H9 (cell line): ENCODE measurements at regions not wholly inside any gene's neighbourhood (a gene's known extent, or its start where the extent isn't known, plus 50 kb on each side); places are given as distances from the start of the nearest gene placed in this dataset.

ENCODE experiments used
- DNase-seq: peaks from one replicate; pipeline ENCODE4 v3.0.0-alpha.2; 2017
- H2AFZ ChIP-seq: one replicate; pipeline ENCODE4 v1.6.1; 2013; ENCODE audit warnings: mild to moderate bottlenecking, low read length, control low read depth, moderate library complexity
- H2AK5ac ChIP-seq: 2 replicates; pipeline ENCODE4 v1.6.1; 2013; ENCODE audit warnings: low read length, control low read depth, mixed read lengths; ENCODE audit not compliant: insufficient read length
- H2BK120ac ChIP-seq: one replicate; pipeline ENCODE4 v1.6.1; 2013; ENCODE audit warnings: low read depth, mild to moderate bottlenecking, low read length, control low read depth, inconsistent platforms; ENCODE audit not compliant: poor library complexity, severe bottlenecking
- H2BK12ac ChIP-seq: 2 replicates; pipeline ENCODE4 v1.6.1; 2013; ENCODE audit warnings: low read length, control low read depth, mixed read lengths, low read depth; ENCODE audit not compliant: insufficient read length
- H2BK15ac ChIP-seq: 2 replicates; pipeline ENCODE4 v1.6.1; 2013; ENCODE audit warnings: low read depth, low read length, control low read depth
- H2BK20ac ChIP-seq: one replicate; pipeline ENCODE4 v1.6.1; 2013; ENCODE audit warnings: low read depth, mild to moderate bottlenecking, low read length, control low read depth, inconsistent platforms; ENCODE audit not compliant: poor library complexity, severe bottlenecking
- H2BK5ac ChIP-seq: 2 replicates; pipeline ENCODE4 v1.6.1; 2013; ENCODE audit warnings: low read length, control low read depth, mixed read lengths; ENCODE audit not compliant: insufficient read length
- H3K14ac ChIP-seq: 2 replicates; pipeline ENCODE4 v1.6.1; 2013; ENCODE audit warnings: low read length, control low read depth; ENCODE audit not compliant: insufficient read depth
- H3K18ac ChIP-seq: 2 replicates; pipeline ENCODE4 v1.6.1; 2013; ENCODE audit warnings: low read depth, mild to moderate bottlenecking, mixed read lengths, low read length, control low read depth; ENCODE audit not compliant: insufficient read length
- H3K23ac ChIP-seq: 2 replicates; pipeline ENCODE4 v1.6.1; 2013; ENCODE audit warnings: low read length, control low read depth, mixed read lengths, low read depth; ENCODE audit not compliant: insufficient read length
- H3K23me2 ChIP-seq: 2 replicates; pipeline ENCODE4 v1.6.1; 2013; ENCODE audit warnings: low read depth, mild to moderate bottlenecking, mixed read lengths, low read length, control low read depth; ENCODE audit not compliant: insufficient read length, poor library complexity, severe bottlenecking
- H3K27ac ChIP-seq: 2 replicates; pipeline ENCODE4 v1.5.1; 2013; ENCODE audit warnings: low read length, control low read depth, mixed read lengths, low read depth; ENCODE audit not compliant: insufficient read length
- H3K27me3 ChIP-seq: 2 replicates; pipeline ENCODE4 v1.6.1; 2013; ENCODE audit warnings: low read length, control low read depth, inconsistent platforms; ENCODE audit not compliant: insufficient read depth
- H3K4ac ChIP-seq: 2 replicates; pipeline ENCODE4 v1.6.1; 2013; ENCODE audit warnings: low read depth, mild to moderate bottlenecking, control low read depth, inconsistent platforms, low read length, moderate library complexity
- H3K4me1 ChIP-seq: 2 replicates; pipeline ENCODE4 v1.6.1; 2013; ENCODE audit warnings: low read length, control low read depth, inconsistent platforms; ENCODE audit not compliant: insufficient read depth
- H3K4me2 ChIP-seq: 2 replicates; pipeline ENCODE4 v1.6.1; 2013; ENCODE audit warnings: low read length, control low read depth, mixed read lengths; ENCODE audit not compliant: insufficient read length, insufficient read depth
- H3K56ac ChIP-seq: 2 replicates; pipeline ENCODE4 v1.6.1; 2013; ENCODE audit warnings: low read depth, mild to moderate bottlenecking, mixed read lengths, low read length, control low read depth; ENCODE audit not compliant: insufficient read length
- H3K79me1 ChIP-seq: 2 replicates; pipeline ENCODE4 v1.6.1; 2013; ENCODE audit warnings: low read depth, mild to moderate bottlenecking, moderate library complexity, low read length, control low read depth, inconsistent platforms; ENCODE audit not compliant: insufficient read depth, poor library complexity, severe bottlenecking
- H3K79me2 ChIP-seq: 2 replicates; pipeline ENCODE4 v1.6.1; 2013; ENCODE audit warnings: low read length, control low read depth, inconsistent platforms; ENCODE audit not compliant: insufficient read depth
- H3K9ac ChIP-seq: 2 replicates; pipeline ENCODE4 v1.6.1; 2013; ENCODE audit warnings: low read length, control low read depth, mixed read lengths; ENCODE audit not compliant: insufficient read length; ENCODE audit errors: extremely low read depth
- H3K9me3 ChIP-seq: one replicate; pipeline ENCODE4 v1.6.1; 2013; ENCODE audit warnings: low read depth, low read length, inconsistent platforms; ENCODE audit not compliant: control insufficient read depth
- H3T11ph ChIP-seq: one replicate; pipeline ENCODE4 v1.6.1; 2013; ENCODE audit warnings: mild to moderate bottlenecking, low read length, control low read depth, inconsistent platforms
- H4K20me1 ChIP-seq: one replicate; pipeline ENCODE4 v1.6.1; 2013; ENCODE audit not compliant: control insufficient read depth, insufficient read length, insufficient read depth
- H4K5ac ChIP-seq: 2 replicates; pipeline ENCODE4 v1.6.1; 2013; ENCODE audit warnings: low read depth, mild to moderate bottlenecking, mixed read lengths, low read length, control low read depth; ENCODE audit not compliant: insufficient read length
- H4K8ac ChIP-seq: replicated peaks from 2 replicates; pipeline ENCODE4 v1.6.1; 2013; ENCODE audit warnings: low read length, control low read depth, mixed read lengths, low read depth; ENCODE audit not compliant: insufficient read length
- H4K91ac ChIP-seq: 2 replicates; pipeline ENCODE4 v1.6.1; 2013; ENCODE audit warnings: low read depth, mild to moderate bottlenecking, moderate library complexity, mixed read lengths, low read length, control low read depth; ENCODE audit not compliant: insufficient read length
- H3K27ac Mint-ChIP-seq, 3 experiments: 2 replicates in 2 of 3; 3 replicates in 1 of 3; pipeline ENCODE4 v1.8.0; 2020 to 2021; ENCODE audit warnings: mixed read lengths in 3 of 3, mild to moderate bottlenecking in 1 of 3, moderate library complexity in 1 of 3
- H3K27me3 Mint-ChIP-seq: 2 replicates; pipeline ENCODE4 v1.8.0; 2021; ENCODE audit warnings: low read depth, mild to moderate bottlenecking, moderate library complexity, mixed read lengths
- H3K36me3 Mint-ChIP-seq, 3 experiments: 2 replicates in 2 of 3; 3 replicates in 1 of 3; pipeline ENCODE4 v1.8.0; 2020 to 2021; ENCODE audit warnings: low read depth in 3 of 3, mixed read lengths in 3 of 3; ENCODE audit not compliant: insufficient read depth in 1 of 3
- H3K4me1 Mint-ChIP-seq, 2 experiments: 2 replicates each; pipeline ENCODE4 v1.8.0; 2020; ENCODE audit warnings: mixed read lengths in 2 of 2
- H3K4me3 Mint-ChIP-seq, 2 experiments: 2 replicates in 1 of 2; 3 replicates in 1 of 2; pipeline ENCODE4 v1.8.0; 2020 to 2021; ENCODE audit warnings: mild to moderate bottlenecking in 2 of 2, mixed read lengths in 2 of 2, moderate library complexity in 1 of 2
- H3K9me3 Mint-ChIP-seq, 2 experiments: 2 replicates in 1 of 2; 3 replicates in 1 of 2; pipeline ENCODE4 v1.8.0; 2020; ENCODE audit warnings: mild to moderate bottlenecking in 2 of 2, mixed read lengths in 2 of 2, moderate library complexity in 1 of 2
- WGBS: extraction: QIAGEN DNeasy Blood & Tissue Kit; methylation state at CpG from one replicate; pipeline ENCODE4 v1.1.7; 2013; ENCODE audit warnings: missing lambda C conversion rate, low lambda C conversion rate, mixed read lengths; ENCODE audit not compliant: insufficient read length; ENCODE audit errors: extremely low coverage; 5-methylcytosine and 5-hydroxymethylcytosine counted together
- TF ChIP-seq, protein P1 (sequence below): fragments of 200-600 bp; sonication (generic); conservative IDR thresholded peaks from 3 replicates; pipeline ENCODE4 v1.8.0; 2021; ENCODE audit warnings: antibody characterized with exemption, mild to moderate bottlenecking

DNA sequence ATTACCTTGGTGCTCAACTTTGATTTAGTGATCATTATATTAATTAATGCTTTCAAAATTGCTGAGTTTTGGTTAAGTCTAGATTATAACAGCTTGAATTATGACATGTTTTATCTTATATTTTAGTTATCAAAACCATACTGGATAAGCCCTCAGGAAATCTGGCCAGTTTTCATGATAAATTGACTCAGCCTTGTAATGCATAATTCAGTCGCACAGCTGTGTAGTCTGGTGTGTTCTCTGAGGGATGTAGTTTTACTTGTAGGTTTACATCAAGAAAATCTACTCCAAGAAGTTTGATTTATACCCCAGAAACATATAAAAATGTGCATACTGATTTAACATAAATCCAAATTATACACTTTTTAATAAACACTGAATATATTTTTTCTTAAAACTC lies 477.5 kb downstream of the SPRY1 start:
- Histone ChIP-seq H3K23ac (no peak overlapping the region), H3K18ac (no peak overlapping the region), H3T11ph (no peak overlapping the region), H3K79me2 (no peaks in the 10 kb centered on the region), H3K4me1 (peaks cover 4% of the 10 kb centered on the region; the same call in 1 of the 2 replicates), H3K9me3 (no peaks in the 10 kb centered on the region), H3K23me2 (no peaks in the 10 kb centered on the region), H4K91ac (no peak overlapping the region), H3K9ac (no peak overlapping the region), H4K5ac (no peak overlapping the region), H3K56ac (no peak overlapping the region), H3K79me1 (no peaks in the 10 kb centered on the region), H2AFZ (no peak overlapping the region), H2BK20ac (no peak overlapping the region), H2BK5ac (no peak overlapping the region), H3K4ac (no peak overlapping the region), H3K4me2 (no peak overlapping the region), H2BK15ac (no peak overlapping the region), H3K27me3 (no peaks in the 10 kb centered on the region), H4K20me1 (no peaks in the 10 kb centered on the region), H3K27ac (no peak overlapping the region), H2BK120ac (no peak overlapping the region), H2AK5ac (no peak overlapping the region), H4K8ac (no peak overlapping the region), H3K14ac (no peak overlapping the region), H2BK12ac (no peak overlapping the region)
- H3K9me3 Mint-ChIP-seq = peaks cover 6 to 13% of the 10 kb centered on the region in 2 experiments; a peak in 3 of 5 replicates
- peaks cover 8 to 10% of the 10 kb centered on the region in 2 experiments for H3K4me1 Mint-ChIP-seq
- WGBS = no CpG with 5 or more reads among the region's 1 CpG
- DNase-seq = no peak
- H3K36me3 Mint-ChIP-seq = peaks cover 0 to 10% (median 4%) of the 10 kb centered on the region in 3 experiments; a peak in 4 of 7 replicates
- no peaks in the 10 kb centered on the region for H3K27me3 Mint-ChIP-seq
- no peak overlapping the region for H3K27ac Mint-ChIP-seq
- TF ChIP-seq, protein P1, sequence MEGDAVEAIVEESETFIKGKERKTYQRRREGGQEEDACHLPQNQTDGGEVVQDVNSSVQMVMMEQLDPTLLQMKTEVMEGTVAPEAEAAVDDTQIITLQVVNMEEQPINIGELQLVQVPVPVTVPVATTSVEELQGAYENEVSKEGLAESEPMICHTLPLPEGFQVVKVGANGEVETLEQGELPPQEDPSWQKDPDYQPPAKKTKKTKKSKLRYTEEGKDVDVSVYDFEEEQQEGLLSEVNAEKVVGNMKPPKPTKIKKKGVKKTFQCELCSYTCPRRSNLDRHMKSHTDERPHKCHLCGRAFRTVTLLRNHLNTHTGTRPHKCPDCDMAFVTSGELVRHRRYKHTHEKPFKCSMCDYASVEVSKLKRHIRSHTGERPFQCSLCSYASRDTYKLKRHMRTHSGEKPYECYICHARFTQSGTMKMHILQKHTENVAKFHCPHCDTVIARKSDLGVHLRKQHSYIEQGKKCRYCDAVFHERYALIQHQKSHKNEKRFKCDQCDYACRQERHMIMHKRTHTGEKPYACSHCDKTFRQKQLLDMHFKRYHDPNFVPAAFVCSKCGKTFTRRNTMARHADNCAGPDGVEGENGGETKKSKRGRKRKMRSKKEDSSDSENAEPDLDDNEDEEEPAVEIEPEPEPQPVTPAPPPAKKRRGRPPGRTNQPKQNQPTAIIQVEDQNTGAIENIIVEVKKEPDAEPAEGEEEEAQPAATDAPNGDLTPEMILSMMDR = no peak
- no peak overlapping the region for H3K4me3 Mint-ChIP-seq
